Stimulated activated CD8-positive, alpha-beta memory T cell treated with anti-CD3 and anti-CD28 coated beads, Interleukin-2, amount 100 ng/mL, for 48 hours (primary cell): ENCODE measurements at regions not wholly inside any gene's neighbourhood (a gene's known extent, or its start where the extent isn't known, plus 50 kb on each side); places are given as distances from the start of the nearest gene placed in this dataset.

ENCODE experiments used
- DNase-seq, 2 donors: peaks; one replicate each; pipeline ENCODE4 v3.0.0-alpha.2; 2020; ENCODE audit warnings: low read depth in 2 of 2

DNA sequence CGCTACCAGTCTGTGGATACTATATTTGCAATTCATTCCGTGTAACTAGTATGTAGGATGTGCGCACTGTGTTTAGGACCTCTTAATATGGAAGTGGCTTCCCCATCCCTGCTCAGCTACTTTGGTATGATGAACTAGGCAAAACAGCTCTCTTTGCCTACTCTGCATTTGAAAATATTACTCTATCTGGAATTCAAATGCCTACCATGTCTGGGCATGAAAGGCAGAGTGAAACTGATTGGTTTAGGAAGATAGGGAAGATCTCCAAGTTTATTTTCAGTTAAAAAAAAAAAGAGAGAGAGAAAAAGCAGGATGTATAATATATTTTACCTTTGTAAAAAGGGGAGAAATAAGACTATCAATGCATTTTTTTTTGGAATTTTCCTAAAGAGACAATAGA, 74.1 kb upstream of the ELL2 start:
- no peak for DNase-seq

DNA sequence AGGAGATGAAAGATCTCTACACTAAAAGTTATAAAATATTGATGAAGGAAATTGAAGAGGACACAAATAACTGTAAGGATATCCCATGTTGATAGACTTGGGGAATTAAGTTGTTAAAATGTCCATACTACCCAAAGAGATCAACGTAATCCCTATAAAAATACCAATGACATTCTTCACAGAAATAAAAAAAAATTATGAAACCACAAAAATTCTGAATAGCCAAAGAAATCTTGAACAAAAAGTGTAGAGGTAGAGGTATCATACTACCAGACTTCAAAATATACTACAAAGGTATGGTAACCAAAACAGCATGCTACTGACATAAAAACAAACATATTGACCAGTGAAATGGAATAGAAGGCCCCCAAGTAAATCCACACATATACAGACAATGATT, 71.5 kb upstream of the ELL2 start:
- no peak for DNase-seq

DNA sequence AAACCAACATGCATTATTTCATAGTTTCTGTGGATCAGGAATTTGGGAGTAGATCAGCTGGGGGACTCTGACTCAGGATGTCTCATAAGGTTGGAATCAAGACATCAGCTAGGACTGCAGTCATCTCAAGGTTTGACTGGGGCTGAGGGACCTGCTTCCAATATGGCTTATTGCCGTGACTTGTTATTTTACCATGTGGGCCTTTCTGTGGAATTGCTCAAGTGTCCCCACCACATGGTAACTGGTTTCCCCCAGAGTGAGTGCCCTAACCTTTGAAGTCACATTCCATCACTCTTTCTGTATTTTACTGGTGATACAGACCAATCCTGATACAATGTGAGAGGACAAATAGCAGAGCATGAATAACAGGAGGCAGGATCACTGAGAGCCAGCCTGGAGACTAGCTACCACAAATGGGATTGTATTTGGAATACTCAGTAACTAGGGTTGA, 70.2 kb upstream of the ELL2 start:
- DNase-seq = no peak

DNA sequence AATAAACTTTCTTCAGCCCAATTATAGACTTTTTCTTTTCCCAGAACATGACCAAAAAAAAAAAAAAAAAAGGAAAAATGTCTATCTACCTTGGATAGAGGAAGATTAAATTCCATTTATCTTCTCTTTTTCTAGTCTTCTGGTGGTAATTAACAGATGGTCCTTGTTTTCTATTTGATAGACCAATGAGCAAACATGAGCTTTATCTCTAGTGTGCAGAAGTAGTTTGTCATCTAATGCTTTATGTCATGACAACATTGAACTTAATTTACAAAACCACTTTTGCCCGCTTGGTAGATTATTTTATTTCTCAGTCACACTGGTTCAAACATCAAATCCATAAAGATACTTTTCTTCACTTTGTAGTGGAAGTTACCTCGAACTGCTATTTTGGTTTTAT, 69.5 kb upstream of the ELL2 start:
- DNase-seq = no peak

DNA sequence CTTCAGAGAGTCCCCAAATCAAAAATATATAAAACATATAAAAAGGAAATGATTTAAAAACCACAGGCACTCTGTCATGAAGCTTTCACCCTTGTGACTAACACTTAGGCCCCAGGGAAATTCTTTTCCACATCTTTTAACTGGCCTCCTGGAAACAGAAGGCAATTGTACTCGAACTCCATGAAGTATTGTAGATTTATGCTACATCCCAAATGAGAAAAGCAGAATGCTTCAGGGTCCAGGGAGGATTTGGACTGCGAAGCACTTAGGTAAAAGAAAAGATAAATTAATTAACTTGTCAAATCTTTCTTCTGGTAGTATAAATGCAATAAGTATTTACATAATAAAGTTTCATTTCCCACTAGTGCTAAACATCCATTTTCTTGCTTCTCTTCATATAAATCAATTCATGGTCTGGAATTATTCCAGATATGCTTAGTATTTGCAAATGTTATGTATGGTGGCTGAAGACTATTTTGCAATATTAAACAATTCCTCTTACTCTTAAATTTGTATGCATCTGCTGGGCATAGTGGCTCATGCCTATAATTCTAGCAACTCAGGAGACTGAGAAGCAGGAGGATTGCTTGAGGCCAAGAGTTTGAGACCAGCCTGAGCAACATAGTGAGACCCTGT, 64.9 kb upstream of the ELL2 start:
- DNase-seq = no peak

- no peak for DNase-seq
Observed at GRCh38 chr5:96024683-96025475, 63.2 kb upstream of the ELL2 start.

DNA sequence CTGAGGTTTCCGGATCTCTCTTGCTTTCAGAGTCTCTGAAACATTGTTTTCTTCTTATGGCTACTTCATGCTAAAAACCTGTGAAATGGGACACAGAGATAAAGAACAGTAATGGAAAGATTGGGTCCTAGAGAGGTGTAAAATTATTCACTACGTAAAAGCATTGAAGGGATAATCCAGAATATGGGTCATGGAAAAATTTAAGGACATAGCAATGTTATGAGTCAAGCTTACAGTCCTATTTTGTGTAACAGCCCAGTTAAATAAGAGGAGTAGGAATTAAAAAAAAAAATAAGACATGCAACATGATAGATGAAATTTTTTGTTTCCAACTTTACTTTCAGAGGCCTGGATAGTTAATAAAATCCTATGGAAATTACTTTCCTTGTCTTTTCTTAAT, 61.9 kb upstream of the ELL2 start:
- no peak for DNase-seq

- DNase-seq = no peak
Observed at GRCh38 chr5:96022971-96023370, 61.3 kb upstream of the ELL2 start.

DNA sequence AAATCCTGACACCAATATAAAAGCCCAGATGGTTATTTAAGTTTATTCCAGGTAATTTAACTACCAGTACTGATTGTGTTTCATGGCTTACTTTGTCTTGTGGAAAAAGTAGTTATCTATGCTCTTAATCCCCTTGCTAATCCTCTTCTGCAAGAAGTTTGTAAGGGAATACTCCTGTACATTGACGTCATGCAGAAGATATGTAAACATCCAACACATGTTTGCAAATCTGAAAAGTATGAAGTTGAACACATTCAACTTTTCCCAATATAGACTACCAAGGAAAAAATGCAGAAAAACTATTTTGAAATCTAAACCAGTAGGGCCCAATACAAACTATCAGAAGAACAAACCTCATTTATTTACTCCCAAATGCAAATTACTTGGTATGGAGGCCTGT, 56.3 kb upstream of the ELL2 start:
- DNase-seq = no peak

DNA sequence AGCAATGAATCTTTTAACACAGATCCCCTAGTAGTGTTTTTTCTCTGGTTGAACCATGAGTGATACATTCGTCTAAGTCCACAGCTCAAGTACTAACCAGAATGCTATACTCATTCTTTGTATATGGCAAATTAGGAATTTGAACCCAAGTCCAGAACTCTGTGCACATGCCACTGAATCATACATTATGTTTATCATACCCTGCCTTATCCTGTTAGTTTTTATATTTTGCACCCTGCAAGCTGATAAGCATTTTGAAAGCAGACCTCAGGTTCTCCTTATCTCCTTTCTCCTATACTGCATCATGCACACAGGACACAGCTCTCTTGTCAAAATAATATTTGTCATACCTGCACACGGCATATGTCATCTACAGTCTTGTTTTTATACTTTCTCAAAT, 54.6 kb upstream of the ELL2 start:
- no peak for DNase-seq

- no peak for DNase-seq
Observed at GRCh38 chr5:96015709-96016108, 54.1 kb upstream of the ELL2 start.

DNA sequence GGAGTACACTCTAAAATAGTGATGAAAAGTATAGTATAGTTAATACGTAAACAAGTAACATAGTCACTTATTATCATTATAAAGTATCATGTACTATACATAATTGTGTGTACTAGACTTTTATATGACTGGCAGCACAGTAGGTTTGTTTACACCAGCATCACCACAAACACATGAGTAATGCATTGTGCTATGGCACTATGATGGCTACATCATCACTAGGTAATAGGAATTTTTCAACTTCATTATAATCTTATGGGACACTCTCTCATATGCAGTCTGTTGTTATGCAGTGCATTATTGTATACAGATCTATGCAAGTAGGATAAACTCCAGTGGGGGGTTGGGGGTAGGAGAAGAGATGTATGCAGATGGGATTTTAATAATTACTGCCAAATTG, 52.7 kb upstream of the ELL2 start:
- DNase-seq = no peak

DNA sequence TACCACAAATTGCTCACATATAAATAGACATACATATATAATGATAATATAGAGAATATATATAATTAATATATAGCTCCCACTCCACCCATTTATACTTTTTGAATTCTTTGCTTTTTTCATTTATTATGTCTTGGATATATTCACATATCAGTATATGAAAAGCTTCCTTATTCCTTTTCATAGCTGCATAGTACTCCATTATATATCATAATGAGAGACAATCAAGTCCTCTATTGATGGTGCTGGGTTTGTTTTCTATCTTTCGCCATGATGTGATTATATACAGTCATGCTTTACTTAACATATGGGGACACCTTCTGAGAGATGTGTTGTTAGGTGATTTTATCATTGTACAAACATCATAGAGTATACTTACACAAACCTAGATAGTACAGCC, 51.6 kb upstream of the ELL2 start:
- no peak for DNase-seq

DNA sequence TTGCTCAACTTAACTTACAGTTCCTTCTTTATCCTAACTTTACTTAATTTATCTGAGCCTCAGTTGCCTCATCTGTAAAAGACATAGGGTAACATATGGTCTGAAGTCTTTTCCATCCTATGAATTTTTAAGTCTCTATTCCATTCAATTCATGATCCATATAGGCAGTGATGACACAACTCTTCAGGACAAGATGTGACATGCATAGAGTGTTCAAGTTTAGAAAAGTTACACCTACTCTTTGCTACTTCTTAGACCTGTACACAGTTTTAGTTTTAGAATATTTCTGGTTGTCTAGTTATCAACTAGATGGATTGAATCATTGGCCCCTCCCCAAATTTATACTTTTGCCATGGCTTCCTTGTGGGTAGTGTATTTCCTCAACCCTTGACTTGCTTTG, 50.7 kb upstream of the ELL2 start:
- DNase-seq = no peak
